NT2/D1 (cell line): ENCODE measurements at regions not wholly inside any gene's neighbourhood (a gene's known extent, or its start where the extent isn't known, plus 50 kb on each side); places are given as distances from the start of the nearest gene placed in this dataset.

Experiments
- SUZ12 ChIP-seq: IDR thresholded peaks from 2 replicates; pipeline ENCODE4 v1.6.1; 2011; ENCODE audit not compliant: insufficient read length, insufficient read depth; ENCODE audit errors: extremely low read depth
- YY1 ChIP-seq: IDR thresholded peaks from 2 replicates; pipeline ENCODE4 v1.6.1; 2011; ENCODE audit not compliant: insufficient read length, insufficient read depth
- ZNF274 ChIP-seq: IDR thresholded peaks from 2 replicates; pipeline ENCODE4 v1.6.1; 2011; ENCODE audit warnings: mild to moderate bottlenecking, low read depth, low read length

GRCh38 chr5:163730206-163730756 lies 224.9 kb downstream of the MAT2B start:
- TF ChIP-seq YY1: no peak
- no peak for TF ChIP-seq SUZ12
- no peak for TF ChIP-seq ZNF274
